ENCODE measurements at regions not wholly inside any gene's neighbourhood (a gene's known extent, or its start where the extent isn't known, plus 50 kb on each side); places are given as distances from the start of the nearest gene placed in this dataset.

DNA sequence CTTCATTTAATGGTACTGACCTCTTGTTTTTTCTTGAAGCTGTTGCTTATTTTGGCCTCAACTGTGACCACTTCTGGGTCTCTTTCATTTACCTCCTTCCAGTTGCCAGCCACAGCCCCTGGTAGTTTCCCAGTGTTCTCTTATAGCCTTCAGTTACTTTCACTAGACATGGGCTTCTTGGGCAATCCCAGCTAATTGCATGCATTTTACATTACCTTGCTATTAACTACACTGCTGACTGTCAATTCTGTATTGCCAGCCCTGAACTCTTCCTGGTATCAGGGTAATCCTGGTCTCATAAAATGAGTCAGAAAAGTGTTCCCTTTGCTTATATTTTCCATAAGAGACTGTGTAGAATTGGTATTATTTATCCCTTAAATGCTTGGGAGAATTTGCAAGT is 195.8 kb upstream of the LARGE1 start:
- in situ Hi-C loops (cut with HindIII; ENCODE audit: extremely low pct_ligation_motif_present, low pct_unique_long_range_greater_than_20kb), result no loop called here
- no TSS peak for BruUV-seq (replicated peaks)
- FAIRE-seq, result no peak

GRCh38 chr22:34122042-34122441 is 201.8 kb upstream of the LARGE1 start:
- 4% methylated on average over 1 of the region's 1 CpG for WGBS (ENCODE audit: low lambda C conversion rate)
- ChIA-PET POLR2A (no interaction called here), CTCF (ENCODE audit: low intra/inter-chr PET ratio, low total read pairs) (no interaction called here)
- Histone ChIP-seq H2AFZ (ENCODE audit: low read length) (no peak overlapping the region), H3K36me3 (replicated peaks in 1 of 2; ENCODE audit: control insufficient read depth in 1 of 2, insufficient read depth in 2 of 2, low read length in 2 of 2) (no peaks in the 10 kb centered on the region), H3K4me1 (ENCODE audit: insufficient read depth, low read length) (no peaks in the 10 kb centered on the region), H3K9me3 (ENCODE audit: low read length) (no peaks in the 10 kb centered on the region), H3K27me3 (ENCODE audit: control insufficient read depth in 1 of 2, insufficient read depth in 2 of 2, low read length in 2 of 2) (no peaks in the 10 kb centered on the region), H4K20me1 (ENCODE audit: insufficient read depth, low read length) (no peaks in the 10 kb centered on the region), H3K79me2 (ENCODE audit: insufficient read depth, low read length) (no peaks in the 10 kb centered on the region), H3K9ac (ENCODE audit: insufficient read depth, low read depth, low read length) (no peak overlapping the region), H3K27ac (ENCODE audit: extremely low read length, insufficient read depth, low read length) (no peak overlapping the region), H3K4me3 (replicated peaks in 1 of 3; ENCODE audit: insufficient read depth in 1 of 3, low read depth in 2 of 3, low read length in 3 of 3) (no peak overlapping the region), H3K4me2 (ENCODE audit: low read depth, low read length) (no peak overlapping the region)
- in situ Hi-C loops (cut with HindIII; ENCODE audit: extremely low pct_ligation_motif_present, low pct_unique_long_range_greater_than_20kb), result no loop called here
- DNase-seq (ENCODE audit: low spot score) (no peak), ATAC-seq (no peak), FAIRE-seq (no peak)
- intact Hi-C loops (cut with micrococcal nuclease; ENCODE audit: unreplicated experiment), result no loop called here
- BruUV-seq (replicated peaks), result no TSS peak
- TF ChIP-seq TCF12 (IDR thresholded peaks at IDR 0.05) (no peak), TCF12 (CRISPR knock-in tag; IDR thresholded peaks at IDR 0.05) (no peak), ATF5 (CRISPR knock-in tag; IDR thresholded peaks at IDR 0.05; ENCODE audit: low read depth) (no peak), CEBPG (CRISPR knock-in tag; IDR thresholded peaks at IDR 0.05) (no peak), ZNF3 (CRISPR knock-in tag; IDR thresholded peaks at IDR 0.05) (no peak), ZNF232 (CRISPR knock-in tag; IDR thresholded peaks at IDR 0.05; ENCODE audit: borderline replicate concordance) (no peak)
- TF ChIP-seq, protein P1, sequence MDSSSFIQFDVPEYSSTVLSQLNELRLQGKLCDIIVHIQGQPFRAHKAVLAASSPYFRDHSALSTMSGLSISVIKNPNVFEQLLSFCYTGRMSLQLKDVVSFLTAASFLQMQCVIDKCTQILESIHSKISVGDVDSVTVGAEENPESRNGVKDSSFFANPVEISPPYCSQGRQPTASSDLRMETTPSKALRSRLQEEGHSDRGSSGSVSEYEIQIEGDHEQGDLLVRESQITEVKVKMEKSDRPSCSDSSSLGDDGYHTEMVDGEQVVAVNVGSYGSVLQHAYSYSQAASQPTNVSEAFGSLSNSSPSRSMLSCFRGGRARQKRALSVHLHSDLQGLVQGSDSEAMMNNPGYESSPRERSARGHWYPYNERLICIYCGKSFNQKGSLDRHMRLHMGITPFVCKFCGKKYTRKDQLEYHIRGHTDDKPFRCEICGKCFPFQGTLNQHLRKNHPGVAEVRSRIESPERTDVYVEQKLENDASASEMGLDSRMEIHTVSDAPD (CRISPR knock-in tag; IDR thresholded peaks at IDR 0.05), result no peak

More for the DNA sequence above, 195.8 kb upstream of the LARGE1 start:
- no peak overlapping the region for H2AFZ ChIP-seq (ENCODE audit: low read length)
- no peak overlapping the region for H3K4me2 ChIP-seq (ENCODE audit: low read depth, low read length)
- ChIA-PET POLR2A (no interaction called here), CTCF (ENCODE audit: low intra/inter-chr PET ratio, low total read pairs) (no interaction called here)
- no peak overlapping the region for H3K4me3 ChIP-seq (replicated peaks in 1 of 3; ENCODE audit: insufficient read depth in 1 of 3, low read depth in 2 of 3, low read length in 3 of 3)
- ATAC-seq (no peak), DNase-seq (ENCODE audit: low spot score) (no peak)
- H3K79me2 ChIP-seq (ENCODE audit: insufficient read depth, low read length), result no peaks in the 10 kb centered on the region
- H3K27me3 ChIP-seq (ENCODE audit: control insufficient read depth in 1 of 2, insufficient read depth in 2 of 2, low read length in 2 of 2), result no peaks in the 10 kb centered on the region; a peak in 3 of 5 replicates
- no peaks in the 10 kb centered on the region for H3K36me3 ChIP-seq (replicated peaks in 1 of 2; ENCODE audit: control insufficient read depth in 1 of 2, insufficient read depth in 2 of 2, low read length in 2 of 2)
- intact Hi-C loops (cut with micrococcal nuclease; ENCODE audit: unreplicated experiment), result no loop called here
- no peaks in the 10 kb centered on the region for H3K9me3 ChIP-seq (ENCODE audit: low read length)
- TF ChIP-seq ZFX (CRISPR knock-in tag; IDR thresholded peaks at IDR 0.05; ENCODE audit: low read depth), result no peak
- no peak for TF ChIP-seq PPARG (CRISPR knock-in tag; conservative IDR thresholded peaks at IDR 0.05)
- TF ChIP-seq SP1 (IDR thresholded peaks at IDR 0.05), result no peak
- no peak for TF ChIP-seq SP1 (CRISPR knock-in tag; IDR thresholded peaks at IDR 0.05)
- TF ChIP-seq, protein P2, sequence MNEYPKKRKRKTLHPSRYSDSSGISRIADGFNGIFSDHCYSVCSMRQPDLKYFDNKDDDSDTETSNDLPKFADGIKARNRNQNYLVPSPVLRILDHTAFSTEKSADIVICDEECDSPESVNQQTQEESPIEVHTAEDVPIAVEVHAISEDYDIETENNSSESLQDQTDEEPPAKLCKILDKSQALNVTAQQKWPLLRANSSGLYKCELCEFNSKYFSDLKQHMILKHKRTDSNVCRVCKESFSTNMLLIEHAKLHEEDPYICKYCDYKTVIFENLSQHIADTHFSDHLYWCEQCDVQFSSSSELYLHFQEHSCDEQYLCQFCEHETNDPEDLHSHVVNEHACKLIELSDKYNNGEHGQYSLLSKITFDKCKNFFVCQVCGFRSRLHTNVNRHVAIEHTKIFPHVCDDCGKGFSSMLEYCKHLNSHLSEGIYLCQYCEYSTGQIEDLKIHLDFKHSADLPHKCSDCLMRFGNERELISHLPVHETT (CRISPR knock-in tag; conservative IDR thresholded peaks at IDR 0.05), result no peak
- TF ChIP-seq MIXL1 (CRISPR knock-in tag; IDR thresholded peaks at IDR 0.05), result no peak
- no peak for TF ChIP-seq PAF1 (CRISPR knock-in tag; IDR thresholded peaks at IDR 0.05)
- TF ChIP-seq SMARCE1 (IDR thresholded peaks at IDR 0.05; ENCODE audit: borderline replicate concordance), result no peak
- TF ChIP-seq ZNF589 (CRISPR knock-in tag; conservative IDR thresholded peaks at IDR 0.05), result no peak
- TF ChIP-seq ZNF567 (CRISPR knock-in tag; IDR thresholded peaks at IDR 0.05; ENCODE audit: borderline replicate concordance), result no peak
- TF ChIP-seq KLF6 (CRISPR knock-in tag; IDR thresholded peaks at IDR 0.05), result no peak
- TF ChIP-seq POLR2AphosphoS5 (IDR thresholded peaks at IDR 0.05; ENCODE audit: low read depth, low read length), result no peak
- no peak overlapping the region for H3K9ac ChIP-seq (ENCODE audit: insufficient read depth, low read depth, low read length)
- H3K27ac ChIP-seq (ENCODE audit: extremely low read length, insufficient read depth, low read length), result no peak overlapping the region
- no peaks in the 10 kb centered on the region for H3K4me1 ChIP-seq (ENCODE audit: insufficient read depth, low read length)
- H4K20me1 ChIP-seq (ENCODE audit: insufficient read depth, low read length), result no peaks in the 10 kb centered on the region

Measured in HepG2 (cell line).